ENCODE measurements at regions not wholly inside any gene's neighbourhood (a gene's known extent, or its start where the extent isn't known, plus 50 kb on each side); places are given as distances from the start of the nearest gene placed in this dataset.

DNA sequence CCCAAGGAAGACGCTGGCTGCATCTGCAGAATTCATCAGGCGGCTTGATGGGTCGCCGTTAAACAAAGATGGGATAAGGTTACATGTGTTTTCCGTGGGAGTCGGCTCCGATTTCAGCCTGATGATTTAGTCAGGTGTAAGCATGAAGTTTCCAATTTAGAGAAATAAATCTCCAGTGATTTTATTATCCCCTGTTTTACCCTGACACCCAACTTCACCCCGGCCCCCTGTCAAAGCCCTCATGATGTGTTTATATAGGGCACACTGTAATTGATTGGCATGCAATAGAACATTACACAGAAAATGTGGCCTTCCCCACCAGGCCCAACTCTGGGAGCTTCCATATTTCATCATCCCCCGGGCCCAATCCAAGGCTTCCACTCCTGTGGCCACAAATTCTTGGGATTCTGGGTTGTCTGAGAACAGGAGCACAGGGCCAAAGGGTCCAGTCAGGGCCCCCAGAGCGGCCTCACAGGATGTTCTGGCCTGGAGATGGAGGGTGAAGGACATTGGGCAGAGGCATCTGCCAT, 72.5 kb downstream of the FOXD2 start:
- intact Hi-C loops (cut with DNase I; ENCODE audit: low total_unique reads): no loop called here
- TF ChIP-seq, protein P1, sequence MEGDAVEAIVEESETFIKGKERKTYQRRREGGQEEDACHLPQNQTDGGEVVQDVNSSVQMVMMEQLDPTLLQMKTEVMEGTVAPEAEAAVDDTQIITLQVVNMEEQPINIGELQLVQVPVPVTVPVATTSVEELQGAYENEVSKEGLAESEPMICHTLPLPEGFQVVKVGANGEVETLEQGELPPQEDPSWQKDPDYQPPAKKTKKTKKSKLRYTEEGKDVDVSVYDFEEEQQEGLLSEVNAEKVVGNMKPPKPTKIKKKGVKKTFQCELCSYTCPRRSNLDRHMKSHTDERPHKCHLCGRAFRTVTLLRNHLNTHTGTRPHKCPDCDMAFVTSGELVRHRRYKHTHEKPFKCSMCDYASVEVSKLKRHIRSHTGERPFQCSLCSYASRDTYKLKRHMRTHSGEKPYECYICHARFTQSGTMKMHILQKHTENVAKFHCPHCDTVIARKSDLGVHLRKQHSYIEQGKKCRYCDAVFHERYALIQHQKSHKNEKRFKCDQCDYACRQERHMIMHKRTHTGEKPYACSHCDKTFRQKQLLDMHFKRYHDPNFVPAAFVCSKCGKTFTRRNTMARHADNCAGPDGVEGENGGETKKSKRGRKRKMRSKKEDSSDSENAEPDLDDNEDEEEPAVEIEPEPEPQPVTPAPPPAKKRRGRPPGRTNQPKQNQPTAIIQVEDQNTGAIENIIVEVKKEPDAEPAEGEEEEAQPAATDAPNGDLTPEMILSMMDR (IDR thresholded peaks at IDR 0.05): no peak
- no peaks in the 10 kb centered on the region for H3K27me3 ChIP-seq
- peaks cover 0 to 8% (median 8%) of the 10 kb centered on the region in 3 donors for H3K9me3 ChIP-seq
- no peaks in the 10 kb centered on the region for H3K36me3 ChIP-seq
- peaks cover 0 to 19% (median 13%) of the 10 kb centered on the region in 4 donors for H3K4me1 ChIP-seq
- no peak for DNase-seq
- no peak overlapping the region for H3K4me3 ChIP-seq
- no peak overlapping the region for H3K27ac ChIP-seq

GRCh38 chr1:47511825-47512224, 74.0 kb downstream of the FOXD2 start:
- H3K27me3 ChIP-seq: no peaks in the 10 kb centered on the region
- no peaks in the 10 kb centered on the region for H3K36me3 ChIP-seq
- H3K4me3 ChIP-seq: no peak overlapping the region
- DNase-seq: no peak
- no peak overlapping the region for H3K27ac ChIP-seq
- H3K4me1 ChIP-seq: peaks cover 0 to 19% (median 13%) of the 10 kb centered on the region in 4 donors
- peaks cover 0 to 8% (median 8%) of the 10 kb centered on the region in 3 donors for H3K9me3 ChIP-seq
- TF ChIP-seq, protein P1 (IDR thresholded peaks at IDR 0.05): no peak
- intact Hi-C loops (cut with DNase I; ENCODE audit: low total_unique reads): no loop called here

GRCh38 chr1:47513393-47513792, 75.5 kb downstream of the FOXD2 start:
- H3K36me3 ChIP-seq: no peaks in the 10 kb centered on the region
- intact Hi-C loops (cut with DNase I; ENCODE audit: low total_unique reads): no loop called here
- no peak overlapping the region for H3K27ac ChIP-seq
- H3K27me3 ChIP-seq: no peaks in the 10 kb centered on the region
- DNase-seq: no peak
- no peak overlapping the region for H3K4me3 ChIP-seq
- TF ChIP-seq, protein P1 (IDR thresholded peaks at IDR 0.05): no peak
- peaks cover 0 to 8% (median 8%) of the 10 kb centered on the region in 3 donors for H3K9me3 ChIP-seq
- peaks cover 0 to 10% (median 9%) of the 10 kb centered on the region in 4 donors for H3K4me1 ChIP-seq

DNA sequence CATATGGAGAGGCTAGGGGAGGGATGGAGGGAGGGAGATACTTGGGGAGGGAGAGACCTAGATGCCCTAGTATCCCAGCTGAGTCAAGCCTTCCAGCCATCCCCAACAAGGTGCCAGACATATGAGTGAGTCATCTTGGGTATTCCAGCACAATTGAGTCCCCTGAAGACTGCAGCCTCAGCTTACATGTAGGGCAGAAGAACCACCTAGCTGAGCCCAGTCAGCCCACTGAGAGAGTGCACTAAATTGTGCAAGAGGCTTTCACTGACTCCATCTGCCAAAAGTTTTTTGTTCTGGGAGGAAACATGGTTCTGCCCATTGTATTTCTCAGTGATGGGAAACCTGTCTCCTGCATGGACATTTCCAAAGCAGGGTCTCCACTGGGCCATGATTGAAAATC, 76.4 kb downstream of the FOXD2 start:
- TF ChIP-seq, protein P1 (IDR thresholded peaks at IDR 0.05): no peak
- H3K27me3 ChIP-seq: no peaks in the 10 kb centered on the region

DNA sequence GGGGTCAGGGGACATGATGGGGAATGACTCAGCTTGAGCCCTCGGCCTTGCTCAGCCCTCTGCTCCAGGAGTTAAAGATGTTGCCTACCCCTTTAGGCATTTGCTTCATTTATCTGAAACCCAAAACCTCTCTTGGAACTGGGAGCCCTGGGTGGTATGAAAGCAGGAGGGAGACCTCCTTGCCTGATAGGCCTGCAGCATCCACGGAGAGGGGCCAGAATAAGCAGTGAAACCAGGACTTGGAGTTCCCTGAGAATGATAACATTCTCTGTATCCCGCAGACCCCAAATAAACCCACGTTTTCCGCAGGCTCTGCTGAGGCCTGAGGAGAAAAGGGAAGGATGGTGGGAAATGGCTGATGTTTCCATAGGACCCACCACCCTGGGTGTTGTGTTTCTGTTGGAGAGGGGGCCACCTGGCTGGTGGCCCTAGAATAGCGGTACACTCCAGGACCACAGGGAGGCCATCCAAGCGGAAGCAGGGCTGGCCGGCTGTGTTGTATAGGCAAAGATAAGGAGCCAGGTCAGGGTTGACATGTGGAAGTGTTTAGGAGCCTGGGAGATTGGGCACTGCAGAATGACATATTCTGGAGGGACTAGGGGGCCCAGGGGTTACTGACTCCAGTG, 77.4 kb downstream of the FOXD2 start:
- Histone ChIP-seq H3K4me3 (no peak overlapping the region), H3K4me1 (no peaks in the 10 kb centered on the region), H3K9me3 (peaks cover 0 to 8% (median 8%) of the 10 kb centered on the region in 3 donors), H3K27me3 (no peaks in the 10 kb centered on the region), H3K36me3 (no peaks in the 10 kb centered on the region), H3K27ac (no peak overlapping the region)
- TF ChIP-seq, protein P1 (IDR thresholded peaks at IDR 0.05): no peak
- DNase-seq: no peak
- intact Hi-C loops (cut with DNase I; ENCODE audit: low total_unique reads): no loop called here

More for the DNA sequence above, 76.4 kb downstream of the FOXD2 start:
- Histone ChIP-seq H3K9me3 (peaks cover 0 to 8% (median 8%) of the 10 kb centered on the region in 3 donors), H3K36me3 (no peaks in the 10 kb centered on the region), H3K4me3 (no peak overlapping the region), H3K27ac (no peak overlapping the region), H3K4me1 (peaks cover 0 to 1% (median under 1%) of the 10 kb centered on the region in 4 donors)
- intact Hi-C loops (cut with DNase I; ENCODE audit: low total_unique reads): no loop called here
- no peak for DNase-seq
